ENCODE measurements at regions not wholly inside any gene's neighbourhood (a gene's known extent, or its start where the extent isn't known, plus 50 kb on each side); places are given as distances from the start of the nearest gene placed in this dataset.

DNA sequence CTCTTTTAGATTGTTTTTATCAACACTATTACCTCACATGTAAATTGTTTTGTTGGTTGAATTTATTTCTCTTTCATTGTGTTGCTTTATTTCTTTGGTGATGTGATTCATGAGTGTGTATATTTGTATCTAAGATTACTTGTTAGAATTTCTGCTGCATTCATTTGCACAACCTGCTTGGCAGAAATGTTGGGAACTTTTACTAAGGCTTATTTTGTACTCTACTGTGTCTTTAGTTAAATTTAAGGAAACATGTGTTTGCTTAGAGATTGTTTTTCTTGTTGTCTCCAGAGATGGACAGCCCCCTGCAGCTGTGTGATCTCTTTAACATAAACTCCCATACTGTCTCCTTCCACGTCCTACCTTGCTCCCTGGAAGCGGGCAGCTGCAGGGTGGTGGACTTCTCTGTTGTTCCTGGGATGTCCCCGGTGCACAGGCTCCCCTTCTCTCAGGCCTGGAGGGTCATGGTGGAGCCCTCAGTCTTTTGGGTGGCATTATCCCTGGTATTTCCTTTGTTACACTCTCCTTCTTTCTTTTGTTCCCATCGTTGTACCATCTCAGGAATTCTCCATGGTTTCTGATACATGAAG lies 212.0 kb upstream of the SPRY2 start:
- no peak overlapping the region for H3K27ac ChIP-seq (ENCODE audit: control insufficient read depth, insufficient read depth)
- H3K9ac ChIP-seq (ENCODE audit: control insufficient read depth, insufficient read depth, low read length): no peak overlapping the region
- TF ChIP-seq NBN (IDR thresholded peaks at IDR 0.05) (no peak), ZNF217 (IDR thresholded peaks at IDR 0.05) (no peak), USF2 (IDR thresholded peaks at IDR 0.05; ENCODE audit: borderline replicate concordance, low read depth, low read length) (no peak), MTA3 (IDR thresholded peaks at IDR 0.05; ENCODE audit: borderline replicate concordance, low read length) (no peak), TCF3 (IDR thresholded peaks at IDR 0.05; ENCODE audit: borderline replicate concordance, insufficient read depth, low read depth, low read length) (no peak), IKZF1 (conservative IDR thresholded peaks at IDR 0.05) (no peak), ZNF274 (IDR thresholded peaks at IDR 0.05; ENCODE audit: insufficient read depth, insufficient read length) (no peak), SIN3A (IDR thresholded peaks at IDR 0.05; ENCODE audit: low read depth, low read length) (no peak), POU2F2 (IDR thresholded peaks at IDR 0.05; ENCODE audit: borderline replicate concordance, low read depth, low read length) (no peak), SMAD1 (IDR thresholded peaks at IDR 0.05; ENCODE audit: low read depth, partially characterized antibody) (no peak), CHD4 (IDR thresholded peaks at IDR 0.05) (no peak), RFX5 (IDR thresholded peaks at IDR 0.05; ENCODE audit: low read depth, low read length) (no peak), NRF1 (conservative IDR thresholded peaks at IDR 0.05; ENCODE audit: low read depth, low read length) (no peak), TCF7 (IDR thresholded peaks at IDR 0.05; ENCODE audit: borderline replicate concordance) (no peak), IRF4 (IDR thresholded peaks at IDR 0.05; ENCODE audit: low read depth, low read length) (no peak), CEBPB (IDR thresholded peaks at IDR 0.05; ENCODE audit: borderline replicate concordance in 1 of 2, low read depth in 2 of 2, low read length in 2 of 2) (no peak), SRF (IDR thresholded peaks at IDR 0.05; ENCODE audit: low read depth in 2 of 2, low read length in 2 of 2) (no peak)
- no peaks in the 10 kb centered on the region for H3K36me3 ChIP-seq (ENCODE audit: control insufficient read depth in 2 of 2, insufficient read depth in 2 of 2, low read length in 1 of 2)
- ChIA-PET CTCF (interaction anchor here (3.1 kb wide), 1 partner anchor 9 kb away, joined by 8 read pairs; no protein-coding TSS in a partner anchor), SMC1A (ENCODE audit: uncharacterized antibody, unreplicated experiment) (interaction anchor here (1.1 kb wide), 1 partner anchor 36 kb away, joined by 3 read pairs; no protein-coding TSS in a partner anchor), POLR2A (no interaction called here), RAD21 (ENCODE audit: unreplicated experiment) (interaction anchor here (1.2 kb wide), 1 partner anchor 73 kb away, joined by 3 read pairs; no protein-coding TSS in a partner anchor)
- no peak overlapping the region for H3K4me3 ChIP-seq
- intact Hi-C loops (cut with micrococcal nuclease; ENCODE audit: unreplicated experiment) (no loop called here), in situ Hi-C loops (cut with MboI) (no loop called here)
- BruUV-seq (replicated peaks): no TSS peak
- no peak for DNase-seq (ENCODE audit: low read depth, low spot score)
- WGBS (ENCODE audit: insufficient coverage, insufficient replicate concordance, low lambda C conversion rate, missing lambda C conversion rate): 0% methylated on average over 4 of the region's 4 CpGs
- no peak overlapping the region for H2AFZ ChIP-seq (ENCODE audit: control insufficient read depth, low read depth, low read length)
- H3K9me3 ChIP-seq (replicated peaks; ENCODE audit: control insufficient read depth, insufficient read depth, low read length): no peaks in the 10 kb centered on the region
- no peak overlapping the region for H3K4me2 ChIP-seq (ENCODE audit: control insufficient read depth, insufficient read depth)
- no peaks in the 10 kb centered on the region for H3K4me1 ChIP-seq (ENCODE audit: control insufficient read depth, insufficient read depth, low read length)
- FAIRE-seq: no peak
- no peaks in the 10 kb centered on the region for H3K79me2 ChIP-seq (ENCODE audit: control insufficient read depth, insufficient read depth, low read length)
- ATAC-seq: no peak
- H3K27me3 ChIP-seq (replicated peaks in 1 of 2; ENCODE audit: control insufficient read depth in 2 of 2, insufficient read depth in 2 of 2, low read length in 1 of 2): no peaks in the 10 kb centered on the region
- H4K20me1 ChIP-seq (ENCODE audit: control insufficient read depth, insufficient read depth): no peaks in the 10 kb centered on the region

Data from GM12878 (cell line).